ENCODE measurements at regions not wholly inside any gene's neighbourhood (a gene's known extent, or its start where the extent isn't known, plus 50 kb on each side); places are given as distances from the start of the nearest gene placed in this dataset.

GRCh38 chr4:127491571-127491970 lies 141.2 kb upstream of the INTU start:
- TF ChIP-seq POLR2A (IDR thresholded peaks at IDR 0.05) = no peak
- TF ChIP-seq CTCF (IDR thresholded peaks at IDR 0.05) = no peak

All from lower leg skin (tissue), 3 donors.